Stomach smooth muscle (tissue), 2 donors: ENCODE measurements at regions not wholly inside any gene's neighbourhood (a gene's known extent, or its start where the extent isn't known, plus 50 kb on each side); places are given as distances from the start of the nearest gene placed in this dataset.

Experiments
- H3K27ac ChIP-seq: one replicate; pipeline ENCODE4 v1.7.0; 2013; ENCODE audit warnings: mild to moderate bottlenecking, low read length, inconsistent platforms
- H3K27me3 ChIP-seq, 2 donors: one replicate each; pipeline ENCODE4 v1.7.0; 2013; ENCODE audit warnings: low read length in 2 of 2; ENCODE audit not compliant: insufficient read depth in 2 of 2, control insufficient read depth in 1 of 2
- H3K36me3 ChIP-seq, 2 donors: one replicate each; pipeline ENCODE4 v1.7.0; 2013; ENCODE audit warnings: low read length in 2 of 2; ENCODE audit not compliant: control insufficient read depth in 2 of 2, insufficient read depth in 2 of 2
- H3K4me1 ChIP-seq: one replicate; pipeline ENCODE4 v1.7.0; 2013; ENCODE audit warnings: low read length; ENCODE audit not compliant: control insufficient read depth, insufficient read depth
- H3K4me3 ChIP-seq, 2 donors: one replicate each; pipeline ENCODE4 v1.7.0; 2013; ENCODE audit warnings: low read length in 2 of 2
- H3K9ac ChIP-seq, 2 donors: one replicate each; pipeline ENCODE4 v1.7.0; 2013; ENCODE audit warnings: low read length in 2 of 2, mild to moderate bottlenecking in 1 of 2
- H3K9me3 ChIP-seq, 2 donors: one replicate each; pipeline ENCODE4 v1.7.0; 2013; ENCODE audit warnings: low read length in 2 of 2; ENCODE audit not compliant: control insufficient read depth in 2 of 2
- donor health status: healthy.
- donor health status: Pancreatic carcinoma.

- Histone ChIP-seq H3K4me1 (no peaks in the 10 kb centered on the region), H3K36me3 (no peaks in the 10 kb centered on the region)
Measured at GRCh38 chr5:93299681-93300308, 281.2 kb downstream of the NR2F1-AS1 start.

GRCh38 chr5:93297116-93297515 lies 283.9 kb downstream of the NR2F1-AS1 start:
- Histone ChIP-seq H3K27me3 (no peaks in the 10 kb centered on the region), H3K9ac (no peak overlapping the region), H3K27ac (no peak overlapping the region), H3K36me3 (no peaks in the 10 kb centered on the region), H3K9me3 (no peaks in the 10 kb centered on the region), H3K4me1 (no peaks in the 10 kb centered on the region), H3K4me3 (no peak overlapping the region)

More at GRCh38 chr5:93299681-93300308, 281.2 kb downstream of the NR2F1-AS1 start:
- Histone ChIP-seq H3K4me3 (no peak overlapping the region), H3K27ac (no peak overlapping the region), H3K27me3 (no peaks in the 10 kb centered on the region), H3K9ac (no peak overlapping the region), H3K9me3 (no peaks in the 10 kb centered on the region)

GRCh38 chr5:93296338-93296737 lies 284.7 kb downstream of the NR2F1-AS1 start:
- Histone ChIP-seq H3K36me3 (no peaks in the 10 kb centered on the region), H3K27ac (no peak overlapping the region), H3K27me3 (no peaks in the 10 kb centered on the region), H3K4me3 (no peak overlapping the region), H3K9ac (no peak overlapping the region), H3K9me3 (no peaks in the 10 kb centered on the region), H3K4me1 (no peaks in the 10 kb centered on the region)

GRCh38 chr5:93294996-93295395 lies 286.0 kb downstream of the NR2F1-AS1 start:
- H3K27ac ChIP-seq: no peak overlapping the region
- no peaks in the 10 kb centered on the region for H3K27me3 ChIP-seq
- H3K9ac ChIP-seq: no peak overlapping the region
- H3K4me3 ChIP-seq: no peak overlapping the region
- H3K36me3 ChIP-seq: no peaks in the 10 kb centered on the region
- H3K9me3 ChIP-seq: no peaks in the 10 kb centered on the region
- H3K4me1 ChIP-seq: no peaks in the 10 kb centered on the region

GRCh38 chr5:93294199-93294598 lies 286.8 kb downstream of the NR2F1-AS1 start:
- no peak overlapping the region for H3K27ac ChIP-seq
- no peak overlapping the region for H3K4me3 ChIP-seq
- H3K4me1 ChIP-seq: no peaks in the 10 kb centered on the region
- H3K36me3 ChIP-seq: no peaks in the 10 kb centered on the region
- H3K9ac ChIP-seq: no peak overlapping the region
- H3K27me3 ChIP-seq: no peaks in the 10 kb centered on the region
- H3K9me3 ChIP-seq: no peaks in the 10 kb centered on the region

- no peaks in the 10 kb centered on the region for H3K4me1 ChIP-seq
- no peaks in the 10 kb centered on the region for H3K36me3 ChIP-seq
- H3K9ac ChIP-seq: no peak overlapping the region
- no peak overlapping the region for H3K27ac ChIP-seq
- H3K27me3 ChIP-seq: no peaks in the 10 kb centered on the region
- peaks cover 6 to 11% of the 10 kb centered on the region in 2 donors for H3K9me3 ChIP-seq
- no peak overlapping the region for H3K4me3 ChIP-seq
Measured at GRCh38 chr5:93289942-93290341, 291.1 kb downstream of the NR2F1-AS1 start.

- Histone ChIP-seq H3K36me3 (no peaks in the 10 kb centered on the region), H3K4me3 (no peak overlapping the region), H3K9me3 (peaks cover 6 to 11% of the 10 kb centered on the region in 2 donors), H3K4me1 (no peaks in the 10 kb centered on the region), H3K9ac (no peak overlapping the region), H3K27ac (no peak overlapping the region), H3K27me3 (no peaks in the 10 kb centered on the region)
Measured at GRCh38 chr5:93285461-93285860, 295.6 kb downstream of the NR2F1-AS1 start.

- Histone ChIP-seq H3K36me3 (no peaks in the 10 kb centered on the region), H3K27me3 (no peaks in the 10 kb centered on the region), H3K4me1 (no peaks in the 10 kb centered on the region), H3K9me3 (peaks cover 2 to 10% of the 10 kb centered on the region in 2 donors), H3K4me3 (no peak overlapping the region), H3K27ac (no peak overlapping the region), H3K9ac (no peak overlapping the region)
Measured at GRCh38 chr5:93281980-93282772, 298.8 kb downstream of the NR2F1-AS1 start.

- no peaks in the 10 kb centered on the region for H3K4me1 ChIP-seq
- H3K9ac ChIP-seq: no peak overlapping the region
- no peak overlapping the region for H3K4me3 ChIP-seq
- H3K36me3 ChIP-seq: no peaks in the 10 kb centered on the region
- no peak overlapping the region for H3K27ac ChIP-seq
- no peaks in the 10 kb centered on the region for H3K9me3 ChIP-seq
- H3K27me3 ChIP-seq: no peaks in the 10 kb centered on the region
Measured at GRCh38 chr5:93280518-93280917, 300.5 kb downstream of the NR2F1-AS1 start.

- Histone ChIP-seq H3K4me1 (no peaks in the 10 kb centered on the region), H3K27ac (no peak overlapping the region), H3K27me3 (no peaks in the 10 kb centered on the region), H3K9ac (no peak overlapping the region), H3K9me3 (no peaks in the 10 kb centered on the region), H3K4me3 (no peak overlapping the region), H3K36me3 (no peaks in the 10 kb centered on the region)
Measured at GRCh38 chr5:93279296-93279963, 301.6 kb downstream of the NR2F1-AS1 start.
